ENCODE measurements at regions not wholly inside any gene's neighbourhood (a gene's known extent, or its start where the extent isn't known, plus 50 kb on each side); places are given as distances from the start of the nearest gene placed in this dataset.

GRCh38 chr5:124960266-124960665 lies 213.8 kb upstream of the ZNF608 start:
- no peak for TF ChIP-seq NFYB (IDR thresholded peaks at IDR 0.05; ENCODE audit: insufficient read depth, low read depth, low read length)
- no peak for TF ChIP-seq TAF1 (IDR thresholded peaks at IDR 0.05; ENCODE audit: borderline replicate concordance, low read depth, low read length)
- TF ChIP-seq BMI1 (IDR thresholded peaks at IDR 0.05; ENCODE audit: borderline replicate concordance), result no peak
- TF ChIP-seq DPF2 (IDR thresholded peaks at IDR 0.05), result no peak
- TF ChIP-seq NFIC (IDR thresholded peaks at IDR 0.05; ENCODE audit: low read depth, low read length), result no peak
- no peak for TF ChIP-seq CTCF (IDR thresholded peaks at IDR 0.05 in 2 of 3, conservative IDR thresholded peaks at IDR 0.05 in 1 of 3; ENCODE audit: control insufficient read depth in 2 of 3, extremely low read depth in 1 of 3, insufficient read depth in 1 of 3, low read depth in 3 of 3, low read length in 3 of 3)

Measured in GM12878 (cell line).